HepG2 (cell line): ENCODE measurements at regions not wholly inside any gene's neighbourhood (a gene's known extent, or its start where the extent isn't known, plus 50 kb on each side); places are given as distances from the start of the nearest gene placed in this dataset.

Source experiments
- ATAC-seq: fragments of 200-7000 bp; cut with Tn5 transposase; 3 replicates; pipeline ENCODE4 v1.9.1; 2020; ENCODE audit warnings: mild to moderate bottlenecking, moderate library complexity
- BruUV-seq: library from RNA; stranded (reverse); fragments of 400-500 nt; replicated peaks from 2 replicates; lab custom pipeline; 2021; lab: Mats Ljungman, UMichigan
- CTCF ChIA-PET: fragments of 300-600 bp; formaldehyde crosslinking; extraction: SDS; loops from one replicate; lab custom pipeline; 2021; ENCODE audit warnings: low total read pairs, inconsistent platforms, low intra/inter-chr PET ratio; lab: Yijun Ruan, JAX
- POLR2A ChIA-PET: fragments of 350-600 bp; sonication (Branson Sonifier 250); formaldehyde crosslinking; loops from one replicate; lab custom pipeline; 2020; ENCODE audit warnings: antibody characterized with exemption, inconsistent platforms; lab: Yijun Ruan, JAX
- DNase-seq: peaks from one replicate; pipeline ENCODE4 v3.0.0-alpha.2; 2015; ENCODE audit warnings: low spot score
- FAIRE-seq: peaks from 3 replicates; lab custom pipeline; 2011; peaks lifted over from hg19 to GRCh38; lab: Jason Lieb, UNC
- H2AFZ ChIP-seq: one replicate; pipeline ENCODE4 v1.6.1; 2011; ENCODE audit warnings: low read length, inconsistent platforms
- H3K27ac ChIP-seq: fragments of 300-600 bp; 3 replicates; pipeline ENCODE4 v1.8.0; 2011; ENCODE audit warnings: mixed run types, mild to moderate bottlenecking, mixed read lengths, low read length, inconsistent platforms; ENCODE audit not compliant: insufficient read depth; ENCODE audit errors: extremely low read length
- H3K27me3 ChIP-seq, 2 experiments: fragments of 200-600 bp in 1 of 2; 2 replicates in 1 of 2; 3 replicates in 1 of 2; pipeline versions ENCODE4 v1.6.0 to v1.8.0; 2011; ENCODE audit warnings: low read length in 2 of 2, mild to moderate bottlenecking in 2 of 2, moderate library complexity in 2 of 2, inconsistent platforms in 1 of 2; ENCODE audit not compliant: insufficient read depth in 2 of 2, control insufficient read depth in 1 of 2
- H3K36me3 ChIP-seq, 2 experiments: fragments of 200-600 bp in 1 of 2; replicated peaks in 1 of 2; 2 replicates in 1 of 2; 3 replicates in 1 of 2; pipeline versions ENCODE4 v1.5.1 to v1.8.0; 2011; ENCODE audit warnings: low read length in 2 of 2, inconsistent platforms in 1 of 2; ENCODE audit not compliant: insufficient read depth in 2 of 2, control insufficient read depth in 1 of 2
- H3K4me1 ChIP-seq: 2 replicates; pipeline ENCODE4 v1.5.1; 2012; ENCODE audit warnings: low read length, inconsistent platforms; ENCODE audit not compliant: insufficient read depth
- H3K4me2 ChIP-seq: 2 replicates; pipeline ENCODE4 v1.6.0; 2011; ENCODE audit warnings: low read depth, low read length, inconsistent platforms
- H3K4me3 ChIP-seq, 3 experiments: fragments of 200-600 bp in 1 of 3; sonication (generic), shearing (Covaris generic) in 1 of 3; replicated peaks in 1 of 3; 2 replicates each; pipeline ENCODE4 v1.5.1; 2011 to 2016; ENCODE audit warnings: low read length in 3 of 3, inconsistent platforms in 2 of 3, low read depth in 2 of 3, mild to moderate bottlenecking in 2 of 3, control low read depth in 1 of 3, mixed read lengths in 1 of 3; ENCODE audit not compliant: insufficient read depth in 1 of 3
- H3K79me2 ChIP-seq: one replicate; pipeline ENCODE4 v1.6.1; 2011; ENCODE audit warnings: low read length, inconsistent platforms; ENCODE audit not compliant: insufficient read depth
- H3K9ac ChIP-seq: 2 replicates; pipeline ENCODE4 v1.6.0; 2011; ENCODE audit warnings: mild to moderate bottlenecking, low read depth, low read length, inconsistent platforms; ENCODE audit not compliant: insufficient read depth
- H3K9me3 ChIP-seq: 2 replicates; pipeline ENCODE4 v1.5.1; 2012; ENCODE audit warnings: mild to moderate bottlenecking, low read length
- H4K20me1 ChIP-seq: 2 replicates; pipeline ENCODE4 v1.6.0; 2011; ENCODE audit warnings: inconsistent platforms, mild to moderate bottlenecking, low read length, moderate library complexity; ENCODE audit not compliant: insufficient read depth
- CEBPG ChIP-seq: IDR thresholded peaks from 2 replicates; pipeline ENCODE4 v1.6.1; 2016
- NR1H2 ChIP-seq: sonication (generic); formaldehyde crosslinking; IDR thresholded peaks from 2 replicates; pipeline ENCODE4 v1.8.1; 2022; ENCODE audit warnings: low read depth, missing genetic modification reagents, borderline replicate concordance
- NR2F1 ChIP-seq, 2 experiments: fragments of 450-650 bp in 1 of 2; formaldehyde crosslinking in 1 of 2; IDR thresholded peaks; 2 replicates each; pipeline versions ENCODE4 v1.5.0 to v1.6.1; 2016 to 2020; ENCODE audit warnings: mild to moderate bottlenecking in 1 of 2, missing compliant biosample characterization in 1 of 2, missing genetic modification reagents in 1 of 2, moderate library complexity in 1 of 2
- TBL1XR1 ChIP-seq: fragments of 150-350 bp; IDR thresholded peaks from 2 replicates; pipeline ENCODE4 v1.6.1; 2014; ENCODE audit warnings: borderline replicate concordance, low read length; ENCODE audit not compliant: partially characterized antibody
- TBP ChIP-seq: sonication (generic); formaldehyde crosslinking; IDR thresholded peaks from 2 replicates; pipeline ENCODE4 v1.5.0; 2020; ENCODE audit warnings: missing genetic modification reagents
- ZNF614 ChIP-seq: IDR thresholded peaks from 2 replicates; pipeline ENCODE4 v1.6.1; 2018; ENCODE audit warnings: missing biosample characterization, missing genetic modification reagents, inconsistent platforms, borderline replicate concordance
- WGBS: methylation state at CpG from one replicate; pipeline ENCODE4 v1.1.6; 2017; ENCODE audit warnings: low lambda C conversion rate; 5-methylcytosine and 5-hydroxymethylcytosine counted together
- in situ Hi-C: cut with HindIII; loops from 2 replicates; pipeline ENCODE4 v1.10.0; 2017; ENCODE audit warnings: low pct_unique_long_range_greater_than_20kb; ENCODE audit not compliant: extremely low pct_ligation_motif_present
- intact Hi-C: fragments of 100-400 bp; cut with micrococcal nuclease; formaldehyde crosslinking; loops from one replicate; pipeline ENCODE4 v1.10.0; 2022; ENCODE audit not compliant: unreplicated experiment
- TF ChIP-seq, protein P1 (sequence below): sonication (generic); formaldehyde crosslinking; conservative IDR thresholded peaks from 2 replicates; pipeline ENCODE4 v1.8.0; 2022; ENCODE audit warnings: low read depth, missing genetic modification reagents
- TF ChIP-seq, protein P2 (sequence below), 2 experiments: sonication (generic) in 1 of 2; formaldehyde crosslinking in 1 of 2; IDR thresholded peaks; 2 replicates each; pipeline versions ENCODE4 v1.4.0 to v1.6.1; 2016 to 2020; ENCODE audit warnings: borderline replicate concordance in 1 of 2, low read depth in 1 of 2, mild to moderate bottlenecking in 1 of 2, missing genetic modification reagents in 1 of 2

DNA sequence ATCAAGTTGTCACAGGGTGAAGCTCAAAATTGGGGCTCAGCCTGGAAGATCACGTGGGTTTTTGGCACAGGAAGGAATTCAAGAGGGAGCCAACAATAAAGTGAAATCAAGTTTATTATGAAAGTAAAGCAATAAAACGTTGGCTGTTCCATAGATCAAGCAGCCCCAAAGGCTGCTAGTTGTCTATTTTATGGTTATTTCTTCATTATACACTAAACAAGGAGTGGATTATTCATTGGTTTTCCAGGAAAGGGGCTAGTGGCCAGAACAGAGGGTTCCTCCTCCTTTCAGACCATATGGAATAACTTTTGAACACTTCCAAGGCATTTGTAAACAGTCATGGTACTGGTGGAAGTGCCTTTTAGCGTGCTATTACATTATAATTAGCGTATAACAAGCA lies 723.5 kb upstream of the ADAMTS5 start:
- Histone ChIP-seq H3K27ac (no peak overlapping the region), H3K4me3 (no peak overlapping the region), H3K4me1 (no peaks in the 10 kb centered on the region), H3K9ac (no peak overlapping the region), H3K4me2 (no peak overlapping the region), H3K9me3 (peaks cover 72% of the 10 kb centered on the region), H3K27me3 (no peaks in the 10 kb centered on the region; a peak in 1 of 5 replicates), H3K36me3 (no peaks in the 10 kb centered on the region), H3K79me2 (no peaks in the 10 kb centered on the region), H4K20me1 (no peaks in the 10 kb centered on the region), H2AFZ (no peak overlapping the region)
- intact Hi-C loops: no loop called here
- 3% methylated on average over 4 of the region's 4 CpGs for WGBS
- CTCF ChIA-PET: no interaction called here
- DNase-seq (no peak), FAIRE-seq (no peak), ATAC-seq (no peak)
- POLR2A ChIA-PET: no interaction called here
- BruUV-seq: no TSS peak
- TF ChIP-seq CEBPG (CRISPR knock-in tag) (no peak), NR1H2 (no peak), TBL1XR1 (no peak), TBP (CRISPR knock-in tag) (no peak), ZNF614 (CRISPR knock-in tag) (no peak), NR2F1 (CRISPR knock-in tag; IDR thresholded peaks at IDR 0.05) (no peak)
- TF ChIP-seq, protein P1, sequence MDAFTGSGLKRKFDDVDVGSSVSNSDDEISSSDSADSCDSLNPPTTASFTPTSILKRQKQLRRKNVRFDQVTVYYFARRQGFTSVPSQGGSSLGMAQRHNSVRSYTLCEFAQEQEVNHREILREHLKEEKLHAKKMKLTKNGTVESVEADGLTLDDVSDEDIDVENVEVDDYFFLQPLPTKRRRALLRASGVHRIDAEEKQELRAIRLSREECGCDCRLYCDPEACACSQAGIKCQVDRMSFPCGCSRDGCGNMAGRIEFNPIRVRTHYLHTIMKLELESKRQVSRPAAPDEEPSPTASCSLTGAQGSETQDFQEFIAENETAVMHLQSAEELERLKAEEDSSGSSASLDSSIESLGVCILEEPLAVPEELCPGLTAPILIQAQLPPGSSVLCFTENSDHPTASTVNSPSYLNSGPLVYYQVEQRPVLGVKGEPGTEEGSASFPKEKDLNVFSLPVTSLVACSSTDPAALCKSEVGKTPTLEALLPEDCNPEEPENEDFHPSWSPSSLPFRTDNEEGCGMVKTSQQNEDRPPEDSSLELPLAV (CRISPR knock-in tag): no peak
- TF ChIP-seq, protein P2, sequence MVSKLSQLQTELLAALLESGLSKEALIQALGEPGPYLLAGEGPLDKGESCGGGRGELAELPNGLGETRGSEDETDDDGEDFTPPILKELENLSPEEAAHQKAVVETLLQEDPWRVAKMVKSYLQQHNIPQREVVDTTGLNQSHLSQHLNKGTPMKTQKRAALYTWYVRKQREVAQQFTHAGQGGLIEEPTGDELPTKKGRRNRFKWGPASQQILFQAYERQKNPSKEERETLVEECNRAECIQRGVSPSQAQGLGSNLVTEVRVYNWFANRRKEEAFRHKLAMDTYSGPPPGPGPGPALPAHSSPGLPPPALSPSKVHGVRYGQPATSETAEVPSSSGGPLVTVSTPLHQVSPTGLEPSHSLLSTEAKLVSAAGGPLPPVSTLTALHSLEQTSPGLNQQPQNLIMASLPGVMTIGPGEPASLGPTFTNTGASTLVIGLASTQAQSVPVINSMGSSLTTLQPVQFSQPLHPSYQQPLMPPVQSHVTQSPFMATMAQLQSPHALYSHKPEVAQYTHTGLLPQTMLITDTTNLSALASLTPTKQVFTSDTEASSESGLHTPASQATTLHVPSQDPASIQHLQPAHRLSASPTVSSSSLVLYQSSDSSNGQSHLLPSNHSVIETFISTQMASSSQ (IDR thresholded peaks at IDR 0.05; ENCODE audit: low read depth): no peak
- TF ChIP-seq, protein P2 (CRISPR knock-in tag; IDR thresholded peaks at IDR 0.05; ENCODE audit: borderline replicate concordance): no peak
- in situ Hi-C loops: no loop called here
